ENCODE measurements at regions not wholly inside any gene's neighbourhood (a gene's known extent, or its start where the extent isn't known, plus 50 kb on each side); places are given as distances from the start of the nearest gene placed in this dataset.

GRCh38 chrX:124862301-124862700, 457.4 kb upstream of the TEX13C start:
- ATAC-seq (no peak), DNase-seq (ENCODE audit: low read depth, low spot score) (no peak)
- Histone ChIP-seq H3K9ac (ENCODE audit: low read length) (no peak overlapping the region), H3K4me1 (ENCODE audit: control insufficient read depth in 1 of 2, insufficient read depth in 2 of 2, low read length in 2 of 2) (no peaks in the 10 kb centered on the region), H3K4me2 (ENCODE audit: low read length) (no peak overlapping the region), H3K27me3 (ENCODE audit: insufficient read depth, low read length) (no peaks in the 10 kb centered on the region), H3K27ac (ENCODE audit: low read depth, low read length) (no peak overlapping the region), H3K4me3 (replicated peaks in 1 of 2; ENCODE audit: low read depth in 1 of 2, low read length in 2 of 2) (no peak overlapping the region), H3K9me2 (ENCODE audit: insufficient read depth) (no peaks in the 10 kb centered on the region), H4K20me1 (ENCODE audit: insufficient read depth) (no peaks in the 10 kb centered on the region), H3K79me2 (ENCODE audit: insufficient read depth, low read length) (no peaks in the 10 kb centered on the region), H3K9me3 (ENCODE audit: control insufficient read depth in 1 of 2, insufficient read depth in 1 of 2, low read depth in 1 of 2, low read length in 2 of 2) (no peaks in the 10 kb centered on the region), H2AFZ (ENCODE audit: low read depth, low read length, poor library complexity, severe bottlenecking) (no peak overlapping the region), H3K36me3 (ENCODE audit: control insufficient read depth in 1 of 2, insufficient read depth in 2 of 2, low read length in 2 of 2) (no peaks in the 10 kb centered on the region)
- ChIA-PET CTCF (no interaction called here), RAD21 (ENCODE audit: low non-redundant PET in 1 of 2, low total read pairs in 2 of 2, uncharacterized antibody in 2 of 2, unreplicated experiment in 2 of 2) (no interaction called here), POLR2A (no interaction called here)
- TF ChIP-seq POLR2AphosphoS5 (IDR thresholded peaks at IDR 0.05; ENCODE audit: low read depth, low read length) (no peak), FOSL1 (IDR thresholded peaks at IDR 0.05; ENCODE audit: low read depth) (no peak), JUND (IDR thresholded peaks at IDR 0.05) (no peak), TCF7L2 (IDR thresholded peaks at IDR 0.05; ENCODE audit: borderline replicate concordance, extremely low read depth, insufficient read depth, insufficient read length) (no peak), CEBPB (IDR thresholded peaks at IDR 0.05; ENCODE audit: low read depth) (no peak)
- BruUV-seq (replicated peaks) = no TSS peak
- intact Hi-C loops (cut with micrococcal nuclease) = no loop called here

- DNase-seq (ENCODE audit: low read depth, low spot score) (no peak), ATAC-seq (no peak)
- Histone ChIP-seq H3K9ac (ENCODE audit: low read length) (no peak overlapping the region), H3K27me3 (ENCODE audit: insufficient read depth, low read length) (no peaks in the 10 kb centered on the region), H3K4me3 (replicated peaks in 1 of 2; ENCODE audit: low read depth in 1 of 2, low read length in 2 of 2) (no peak overlapping the region), H3K79me2 (ENCODE audit: insufficient read depth, low read length) (no peaks in the 10 kb centered on the region), H2AFZ (ENCODE audit: low read depth, low read length, poor library complexity, severe bottlenecking) (no peak overlapping the region), H3K9me2 (ENCODE audit: insufficient read depth) (no peaks in the 10 kb centered on the region), H3K27ac (ENCODE audit: low read depth, low read length) (no peak overlapping the region), H3K4me1 (ENCODE audit: control insufficient read depth in 1 of 2, insufficient read depth in 2 of 2, low read length in 2 of 2) (no peaks in the 10 kb centered on the region), H3K4me2 (ENCODE audit: low read length) (no peak overlapping the region), H3K9me3 (ENCODE audit: control insufficient read depth in 1 of 2, insufficient read depth in 1 of 2, low read depth in 1 of 2, low read length in 2 of 2) (no peaks in the 10 kb centered on the region), H3K36me3 (ENCODE audit: control insufficient read depth in 1 of 2, insufficient read depth in 2 of 2, low read length in 2 of 2) (no peaks in the 10 kb centered on the region), H4K20me1 (ENCODE audit: insufficient read depth) (no peaks in the 10 kb centered on the region)
- intact Hi-C loops (cut with micrococcal nuclease) = no loop called here
- TF ChIP-seq EZH2 (IDR thresholded peaks at IDR 0.05) (no peak), ATF3 (IDR thresholded peaks at IDR 0.05) (no peak), MAX (IDR thresholded peaks at IDR 0.05) (no peak), CEBPB (IDR thresholded peaks at IDR 0.05; ENCODE audit: low read depth) (no peak), CTCF (IDR thresholded peaks at IDR 0.05 in 2 of 3, conservative IDR thresholded peaks at IDR 0.05 in 1 of 3; ENCODE audit: borderline replicate concordance in 1 of 3, insufficient read depth in 1 of 3, low read depth in 2 of 3, low read length in 2 of 3) (no peak)
- CTCF ChIA-PET = no interaction called here
- BruUV-seq (replicated peaks) = no TSS peak
- POLR2A ChIA-PET = no interaction called here
- RAD21 ChIA-PET (ENCODE audit: low non-redundant PET in 1 of 2, low total read pairs in 2 of 2, uncharacterized antibody in 2 of 2, unreplicated experiment in 2 of 2) = no interaction called here
Observed at GRCh38 chrX:124863303-124863702, 456.4 kb upstream of the TEX13C start.

Data from HCT116 (cell line).